ENCODE measurements at regions not wholly inside any gene's neighbourhood (a gene's known extent, or its start where the extent isn't known, plus 50 kb on each side); places are given as distances from the start of the nearest gene placed in this dataset.

DNA sequence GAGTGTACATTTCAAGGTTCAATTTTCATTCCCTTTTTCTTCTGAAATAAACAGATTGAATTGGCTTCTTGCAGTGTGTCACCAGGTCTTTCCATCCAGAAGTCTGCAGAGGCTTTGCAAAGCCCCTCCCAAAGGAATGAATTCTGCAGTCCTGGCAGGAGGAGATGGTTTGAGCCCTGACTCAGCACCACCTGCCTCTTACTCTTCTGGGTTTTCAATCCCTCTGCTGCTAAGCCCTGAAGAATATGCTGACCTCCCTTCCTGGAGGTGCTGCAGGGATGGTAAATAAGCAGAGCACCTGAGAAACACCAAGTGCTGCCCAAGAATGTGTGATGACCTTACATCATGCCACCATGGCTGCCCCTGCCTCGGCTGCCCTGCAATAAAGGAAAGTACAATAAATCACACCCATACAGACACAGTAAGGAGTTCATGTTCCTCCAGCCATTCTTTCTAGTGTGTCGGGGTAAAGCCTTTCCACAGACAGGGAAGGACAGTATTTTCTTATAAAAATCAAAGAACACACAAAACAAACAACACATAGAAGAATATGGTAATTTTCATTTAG, 209.2 kb downstream of the ZNF326 start:
- CTCF ChIA-PET = no interaction called here
- H3K36me3 Mint-ChIP-seq = no peaks in the 10 kb centered on the region

GRCh38 chr1:90201467-90202358, 206.8 kb downstream of the ZNF326 start:
- no peaks in the 10 kb centered on the region for H3K27me3 Mint-ChIP-seq
- no peak overlapping the region for H3K4me3 Mint-ChIP-seq
- H3K4me1 Mint-ChIP-seq = no peaks in the 10 kb centered on the region
- no peak overlapping the region for H3K27ac Mint-ChIP-seq
- no peaks in the 10 kb centered on the region for H3K36me3 Mint-ChIP-seq
- CTCF ChIA-PET = no interaction called here
- no peaks in the 10 kb centered on the region for H3K9me3 Mint-ChIP-seq
- DNase-seq = no peak

More for the DNA sequence above, 209.2 kb downstream of the ZNF326 start:
- Mint-ChIP-seq H3K27ac (no peak overlapping the region), H3K4me1 (no peaks in the 10 kb centered on the region), H3K27me3 (no peaks in the 10 kb centered on the region), H3K9me3 (no peaks in the 10 kb centered on the region), H3K4me3 (no peak overlapping the region)
- DNase-seq = no peak

DNA sequence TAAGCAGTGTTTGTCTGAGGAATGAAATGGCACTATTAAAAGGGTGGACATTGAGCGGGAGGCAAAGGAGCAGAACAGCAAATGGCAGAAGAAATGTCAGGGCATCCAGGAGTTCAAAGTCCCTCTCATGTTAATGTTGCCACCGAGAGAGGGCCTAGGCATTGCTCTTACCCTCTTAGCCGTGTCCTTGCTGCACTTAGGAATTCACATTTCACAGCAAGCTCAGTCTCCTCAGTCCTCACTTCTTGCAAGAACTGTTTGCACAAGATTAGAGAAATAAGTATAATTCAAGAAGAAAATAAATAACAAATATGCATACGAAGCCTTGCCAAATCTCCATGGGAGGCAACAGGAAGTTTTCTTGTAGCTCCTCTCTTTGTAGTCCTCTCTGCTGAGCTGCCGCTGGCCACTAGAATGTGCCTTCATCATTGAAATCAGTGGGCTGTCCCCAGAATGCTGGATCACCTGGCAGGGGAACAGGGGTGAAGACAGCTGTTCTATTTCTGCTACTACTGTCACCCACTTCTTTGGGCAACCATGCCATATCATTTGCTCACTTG, 205.8 kb downstream of the ZNF326 start:
- Mint-ChIP-seq H3K9me3 (no peaks in the 10 kb centered on the region), H3K27me3 (no peaks in the 10 kb centered on the region), H3K4me1 (no peaks in the 10 kb centered on the region), H3K36me3 (no peaks in the 10 kb centered on the region), H3K27ac (no peak overlapping the region), H3K4me3 (no peak overlapping the region)
- DNase-seq = no peak
- CTCF ChIA-PET = no interaction called here

- Mint-ChIP-seq H3K36me3 (no peaks in the 10 kb centered on the region), H3K9me3 (no peaks in the 10 kb centered on the region), H3K4me1 (no peaks in the 10 kb centered on the region), H3K27me3 (no peaks in the 10 kb centered on the region), H3K4me3 (no peak overlapping the region), H3K27ac (no peak overlapping the region)
- no peak for DNase-seq
- CTCF ChIA-PET = no interaction called here
Measured at GRCh38 chr1:90198616-90199332, 203.9 kb downstream of the ZNF326 start.

DNA sequence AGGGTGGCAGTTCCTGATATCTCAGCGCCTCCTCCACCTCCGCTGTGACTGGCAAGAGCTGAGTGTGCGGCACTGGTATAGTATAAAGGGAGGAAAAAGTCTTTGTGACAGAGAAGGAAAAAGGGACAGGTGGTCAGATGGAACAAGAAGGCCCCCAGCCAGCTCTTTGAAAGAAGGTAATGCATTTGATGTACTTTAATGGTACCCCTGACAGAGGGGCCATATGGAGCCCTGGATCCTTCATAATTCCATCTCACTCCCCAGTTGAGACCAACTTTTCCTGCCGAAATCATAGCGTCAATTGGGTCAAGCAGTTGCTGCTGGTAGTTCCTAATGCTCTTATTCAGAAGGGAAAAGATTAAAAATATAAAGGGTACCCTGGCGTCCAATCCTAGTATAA, 198.2 kb downstream of the ZNF326 start:
- Mint-ChIP-seq H3K4me3 (no peak overlapping the region), H3K27me3 (no peaks in the 10 kb centered on the region), H3K27ac (no peak overlapping the region), H3K36me3 (no peaks in the 10 kb centered on the region), H3K9me3 (no peaks in the 10 kb centered on the region), H3K4me1 (no peaks in the 10 kb centered on the region)
- CTCF ChIA-PET = no interaction called here
- DNase-seq = no peak

- CTCF ChIA-PET = no interaction called here
- Mint-ChIP-seq H3K36me3 (no peaks in the 10 kb centered on the region), H3K4me3 (no peak overlapping the region), H3K27me3 (no peaks in the 10 kb centered on the region), H3K9me3 (no peaks in the 10 kb centered on the region), H3K4me1 (no peaks in the 10 kb centered on the region), H3K27ac (no peak overlapping the region)
- DNase-seq = no peak
Measured at GRCh38 chr1:90192408-90192807, 197.5 kb downstream of the ZNF326 start.

DNA sequence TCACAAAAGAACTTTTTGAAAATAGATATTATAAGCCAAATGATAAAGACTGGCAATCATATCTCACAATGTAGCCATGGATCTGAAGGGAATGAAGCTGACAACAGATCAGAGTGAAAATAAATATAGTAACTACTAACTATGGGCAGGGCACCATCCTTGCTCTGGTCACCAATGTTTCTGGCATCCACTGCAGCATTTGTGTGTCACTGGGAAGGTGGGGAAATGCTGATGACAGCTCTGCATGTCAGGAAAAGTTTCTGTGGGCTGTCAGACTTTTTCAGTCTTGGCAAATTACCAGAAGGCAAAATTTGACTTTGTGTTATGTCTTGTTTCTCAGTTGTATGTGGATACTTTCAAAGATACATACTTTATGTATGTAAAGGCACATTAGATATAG, 195.6 kb downstream of the ZNF326 start:
- no peaks in the 10 kb centered on the region for H3K9me3 Mint-ChIP-seq
- no peak overlapping the region for H3K4me3 Mint-ChIP-seq
- H3K4me1 Mint-ChIP-seq = no peaks in the 10 kb centered on the region
- no peaks in the 10 kb centered on the region for H3K27me3 Mint-ChIP-seq
- no peaks in the 10 kb centered on the region for H3K36me3 Mint-ChIP-seq
- CTCF ChIA-PET = no interaction called here
- no peak overlapping the region for H3K27ac Mint-ChIP-seq
- DNase-seq = no peak

DNA sequence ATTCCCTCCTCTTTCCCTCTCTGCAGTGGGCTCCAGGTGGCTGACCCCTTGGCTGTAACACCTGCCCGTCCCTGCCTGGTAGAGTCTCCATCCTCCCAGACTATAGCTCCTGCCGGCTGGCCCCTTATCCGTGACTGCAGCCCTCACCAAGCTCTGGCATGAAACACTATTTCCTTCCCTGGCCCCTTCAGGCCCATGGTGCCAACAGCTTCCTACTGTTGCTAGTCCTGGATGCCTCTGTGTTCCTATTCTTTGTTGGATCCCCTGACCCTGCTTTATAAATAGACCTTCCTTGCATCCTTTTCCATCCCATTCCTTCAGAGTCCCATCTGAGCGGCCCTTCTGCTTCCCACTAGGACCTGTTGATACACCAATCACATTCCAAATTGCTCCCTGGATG, 195.0 kb downstream of the ZNF326 start:
- H3K4me1 Mint-ChIP-seq = no peaks in the 10 kb centered on the region
- H3K9me3 Mint-ChIP-seq = no peaks in the 10 kb centered on the region
- DNase-seq = no peak
- no peaks in the 10 kb centered on the region for H3K27me3 Mint-ChIP-seq
- no peaks in the 10 kb centered on the region for H3K36me3 Mint-ChIP-seq
- no peak overlapping the region for H3K4me3 Mint-ChIP-seq
- H3K27ac Mint-ChIP-seq = no peak overlapping the region
- CTCF ChIA-PET = no interaction called here

DNA sequence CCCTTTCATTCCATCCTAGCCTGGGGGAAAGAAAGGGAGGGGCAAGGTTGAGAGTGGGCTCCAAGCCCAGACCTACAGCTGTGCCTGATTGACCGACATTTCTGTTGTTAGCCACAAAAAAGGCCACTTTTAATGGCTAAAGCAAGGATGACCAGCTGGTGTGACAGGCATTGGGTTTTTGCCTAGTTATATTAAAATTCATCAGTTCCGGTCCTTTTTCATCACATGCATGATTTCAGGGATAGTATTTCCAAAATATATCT, 192.3 kb downstream of the ZNF326 start:
- Mint-ChIP-seq H3K27me3 (no peaks in the 10 kb centered on the region), H3K27ac (no peak overlapping the region), H3K36me3 (no peaks in the 10 kb centered on the region), H3K4me3 (no peak overlapping the region), H3K4me1 (no peaks in the 10 kb centered on the region), H3K9me3 (no peaks in the 10 kb centered on the region)
- no peak for DNase-seq
- CTCF ChIA-PET = no interaction called here

GRCh38 chr1:90186506-90187322, 191.8 kb downstream of the ZNF326 start:
- H3K4me3 Mint-ChIP-seq = no peak overlapping the region
- H3K27me3 Mint-ChIP-seq = no peaks in the 10 kb centered on the region
- no peaks in the 10 kb centered on the region for H3K36me3 Mint-ChIP-seq

GRCh38 chr1:90176530-90176929, 181.6 kb downstream of the ZNF326 start:
- no peak overlapping the region for H3K27ac Mint-ChIP-seq
- CTCF ChIA-PET = no interaction called here
- no peaks in the 10 kb centered on the region for H3K4me1 Mint-ChIP-seq
- no peaks in the 10 kb centered on the region for H3K36me3 Mint-ChIP-seq
- H3K27me3 Mint-ChIP-seq = no peaks in the 10 kb centered on the region
- no peaks in the 10 kb centered on the region for H3K9me3 Mint-ChIP-seq
- H3K4me3 Mint-ChIP-seq = no peak overlapping the region
- DNase-seq = no peak

More at GRCh38 chr1:90186506-90187322, 191.8 kb downstream of the ZNF326 start:
- no peaks in the 10 kb centered on the region for H3K4me1 Mint-ChIP-seq
- no peaks in the 10 kb centered on the region for H3K9me3 Mint-ChIP-seq
- CTCF ChIA-PET = no interaction called here
- no peak overlapping the region for H3K27ac Mint-ChIP-seq
- no peak for DNase-seq

DNA sequence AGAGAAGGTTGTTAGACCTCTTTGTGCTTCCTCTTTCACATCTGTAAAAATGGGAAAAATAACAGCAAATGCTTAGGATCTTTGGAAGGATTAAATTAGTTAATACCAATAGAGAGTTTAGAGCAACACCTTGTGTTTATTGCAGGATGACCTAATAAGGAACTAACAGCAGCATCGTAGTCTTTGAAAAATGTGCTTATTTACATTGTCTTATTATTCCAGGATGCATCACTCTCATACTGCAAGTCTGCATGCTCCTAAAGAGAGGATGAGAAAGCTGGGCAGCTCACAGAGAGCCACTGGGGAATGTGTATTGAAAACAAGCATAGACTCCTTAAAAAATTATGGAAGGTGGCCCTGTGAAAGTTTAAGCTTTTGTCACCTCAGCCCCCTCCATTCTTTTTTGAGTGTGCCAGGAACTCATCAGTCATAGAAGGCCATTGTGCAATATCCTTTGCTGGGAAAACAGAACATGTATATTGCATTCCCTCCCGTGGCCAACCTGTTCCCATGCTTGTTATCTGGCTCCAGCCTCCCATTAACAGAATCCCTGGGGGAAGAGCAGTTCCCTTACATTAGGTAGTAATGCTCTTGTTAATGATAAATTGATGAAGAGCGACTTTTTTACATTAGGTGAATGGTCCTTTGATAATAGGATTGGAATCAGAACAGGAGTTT, 180.7 kb downstream of the ZNF326 start:
- CTCF ChIA-PET = no interaction called here
- H3K36me3 Mint-ChIP-seq = no peaks in the 10 kb centered on the region
- no peak overlapping the region for H3K27ac Mint-ChIP-seq
- H3K4me3 Mint-ChIP-seq = no peak overlapping the region
- no peaks in the 10 kb centered on the region for H3K9me3 Mint-ChIP-seq
- H3K27me3 Mint-ChIP-seq = no peaks in the 10 kb centered on the region
- H3K4me1 Mint-ChIP-seq = no peaks in the 10 kb centered on the region
- DNase-seq = no peak

DNA sequence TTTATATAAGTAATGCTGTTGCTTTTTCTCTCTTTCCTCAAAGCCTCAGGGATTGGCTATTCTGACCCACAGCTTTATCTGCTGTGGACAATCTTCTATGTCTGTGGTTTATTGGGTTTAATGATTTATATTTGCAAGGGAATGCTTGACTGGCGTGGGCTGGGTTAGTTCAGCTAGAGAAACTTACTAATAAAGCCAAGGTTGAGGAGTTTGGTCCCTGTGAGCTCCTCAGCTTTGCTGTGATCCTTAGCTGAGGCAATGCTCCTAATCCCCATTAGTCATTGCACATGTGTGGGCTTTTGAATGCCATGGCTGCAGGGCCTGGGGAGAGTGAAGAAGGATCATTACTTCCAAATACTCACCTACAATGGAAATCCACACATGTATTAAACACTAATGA, 179.3 kb downstream of the ZNF326 start:
- DNase-seq = no peak
- H3K9me3 Mint-ChIP-seq = no peaks in the 10 kb centered on the region
- no peaks in the 10 kb centered on the region for H3K36me3 Mint-ChIP-seq
- H3K4me1 Mint-ChIP-seq = no peaks in the 10 kb centered on the region
- H3K27me3 Mint-ChIP-seq = no peaks in the 10 kb centered on the region
- no peak overlapping the region for H3K4me3 Mint-ChIP-seq
- no peak overlapping the region for H3K27ac Mint-ChIP-seq
- CTCF ChIA-PET = no interaction called here

GRCh38 chr1:90162216-90162615, 167.3 kb downstream of the ZNF326 start:
- Mint-ChIP-seq H3K4me1 (no peaks in the 10 kb centered on the region), H3K9me3 (peaks cover 3% of the 10 kb centered on the region), H3K27me3 (no peaks in the 10 kb centered on the region), H3K27ac (no peak overlapping the region), H3K36me3 (no peaks in the 10 kb centered on the region), H3K4me3 (no peak overlapping the region)
- CTCF ChIA-PET = no interaction called here
- no peak for DNase-seq

Measured in activated naive CD4-positive, alpha-beta T cell treated with anti-CD3 and anti-CD28 coated beads, Interleukin-2, amount 10 ng/mL, durations not matched to agents 7 days and 5 days (primary cell).